ENCODE measurements at regions not wholly inside any gene's neighbourhood (a gene's known extent, or its start where the extent isn't known, plus 50 kb on each side); places are given as distances from the start of the nearest gene placed in this dataset.

- TF ChIP-seq ZNF747 (CRISPR knock-in tag; IDR thresholded peaks at IDR 0.05; ENCODE audit: borderline replicate concordance) = no peak
- no peak for TF ChIP-seq MYNN (CRISPR knock-in tag; IDR thresholded peaks at IDR 0.05; ENCODE audit: low read depth)
- TF ChIP-seq TMF1 (CRISPR knock-in tag; IDR thresholded peaks at IDR 0.05; ENCODE audit: low read depth) = no peak
- no peak for TF ChIP-seq DNMT1 (CRISPR knock-in tag; IDR thresholded peaks at IDR 0.05)
Observed at GRCh38 chr5:8765886-8766285, 780.0 kb downstream of the SEMA5A start (continued).

- WGBS (ENCODE audit: low lambda C conversion rate) = 64% methylated on average over 1 of the region's 1 CpG
- Histone ChIP-seq H3K27ac (ENCODE audit: extremely low read length, insufficient read depth, low read length) (no peak overlapping the region), H3K79me2 (ENCODE audit: insufficient read depth, low read length) (no peaks in the 10 kb centered on the region), H3K4me3 (replicated peaks in 1 of 3; ENCODE audit: insufficient read depth in 1 of 3, low read depth in 2 of 3, low read length in 3 of 3) (no peak overlapping the region), H4K20me1 (ENCODE audit: insufficient read depth, low read length) (no peaks in the 10 kb centered on the region), H3K27me3 (ENCODE audit: control insufficient read depth in 1 of 2, insufficient read depth in 2 of 2, low read length in 2 of 2) (no peaks in the 10 kb centered on the region), H3K4me1 (ENCODE audit: insufficient read depth, low read length) (no peaks in the 10 kb centered on the region), H3K4me2 (ENCODE audit: low read depth, low read length) (no peak overlapping the region), H2AFZ (ENCODE audit: low read length) (no peak overlapping the region), H3K9me3 (ENCODE audit: low read length) (peaks cover 79% of the 10 kb centered on the region), H3K9ac (ENCODE audit: insufficient read depth, low read depth, low read length) (no peak overlapping the region), H3K36me3 (replicated peaks in 1 of 2; ENCODE audit: control insufficient read depth in 1 of 2, insufficient read depth in 2 of 2, low read length in 2 of 2) (no peaks in the 10 kb centered on the region)
- FAIRE-seq (no peak), ATAC-seq (no peak), DNase-seq (ENCODE audit: low spot score) (no peak)
- TF ChIP-seq CEBPB (IDR thresholded peaks at IDR 0.05; ENCODE audit: borderline replicate concordance, low read depth, low read length) = no peak
- TF ChIP-seq, protein P1, sequence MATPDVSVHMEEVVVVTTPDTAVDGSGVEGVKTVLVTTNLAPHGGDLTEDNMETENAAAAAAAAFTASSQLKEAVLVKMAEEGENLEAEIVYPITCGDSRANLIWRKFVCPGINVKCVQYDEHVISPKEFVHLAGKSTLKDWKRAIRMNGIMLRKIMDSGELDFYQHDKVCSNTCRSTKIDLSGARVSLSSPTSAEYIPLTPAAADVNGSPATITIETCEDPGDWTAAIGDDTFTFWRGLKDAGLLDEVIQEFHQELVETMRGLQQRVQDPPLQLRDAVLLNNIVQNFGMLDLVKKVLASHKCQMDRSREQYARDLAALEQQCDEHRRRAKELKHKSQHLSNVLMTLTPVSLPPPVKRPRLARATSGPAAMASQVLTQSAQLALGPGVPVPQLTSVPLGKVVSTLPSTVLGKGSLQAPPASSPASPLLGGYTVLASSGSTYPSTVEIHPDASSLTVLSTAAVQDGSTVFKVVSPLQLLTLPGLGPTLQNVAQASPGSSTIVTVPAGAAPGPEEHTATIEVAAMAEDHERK (CRISPR knock-in tag; IDR thresholded peaks at IDR 0.05; ENCODE audit: low read depth) = no peak
- TF ChIP-seq IRF9 (CRISPR knock-in tag; IDR thresholded peaks at IDR 0.05; ENCODE audit: borderline replicate concordance) = no peak
- TF ChIP-seq ELF1 (CRISPR knock-in tag; IDR thresholded peaks at IDR 0.05) = no peak
- no peak for TF ChIP-seq ZBTB44 (CRISPR knock-in tag; IDR thresholded peaks at IDR 0.05)
- no peak for TF ChIP-seq NFAT5 (CRISPR knock-in tag; IDR thresholded peaks at IDR 0.05)
- intact Hi-C loops (cut with micrococcal nuclease; ENCODE audit: unreplicated experiment) = no loop called here
- POLR2A ChIA-PET = no interaction called here
- BruUV-seq (replicated peaks) = no TSS peak
- in situ Hi-C loops (cut with HindIII; ENCODE audit: extremely low pct_ligation_motif_present, low pct_unique_long_range_greater_than_20kb) = no loop called here
- CTCF ChIA-PET (ENCODE audit: low intra/inter-chr PET ratio, low total read pairs) = no interaction called here
Observed at GRCh38 chr5:8766448-8766847, 779.4 kb downstream of the SEMA5A start.
